HG03175 (cell line): ENCODE measurements at regions not wholly inside any gene's neighbourhood (a gene's known extent, or its start where the extent isn't known, plus 50 kb on each side); places are given as distances from the start of the nearest gene placed in this dataset.
"Not testable (repeated sequence)": the region's sequence is repeated elsewhere in the genome, so short reads cannot be mapped to it uniquely, and the experiment has no call there.

ENCODE experiments used
- ATAC-seq: cut with Tn5 transposase; IDR thresholded peaks from one replicate; pipeline ENCODE4 v1.9.1; 2021; ENCODE audit warnings: mild to moderate bottlenecking, moderate library complexity; ENCODE audit not compliant: unreplicated experiment

GRCh38 chr6:148022279-148022678 lies 320.4 kb upstream of the SASH1 start:
- ATAC-seq = not testable (repeated sequence)

GRCh38 chr6:148027201-148027600 lies 315.4 kb upstream of the SASH1 start:
- ATAC-seq = no peak

GRCh38 chr6:148035806-148036390 lies 306.7 kb upstream of the SASH1 start:
- ATAC-seq = no peak

GRCh38 chr6:148037496-148037895 lies 305.1 kb upstream of the SASH1 start:
- no peak for ATAC-seq

GRCh38 chr6:148041546-148041945 lies 301.1 kb upstream of the SASH1 start:
- no peak for ATAC-seq

GRCh38 chr6:148042536-148042935 lies 300.1 kb upstream of the SASH1 start:
- no peak for ATAC-seq

- ATAC-seq = no peak
These were observed 298.3 kb upstream of the SASH1 start for GRCh38 chr6:148044261-148044751.

GRCh38 chr6:148044921-148045320 lies 297.7 kb upstream of the SASH1 start:
- no peak for ATAC-seq

- ATAC-seq = no peak
These were observed 289.4 kb upstream of the SASH1 start for GRCh38 chr6:148053209-148053608.

GRCh38 chr6:148053796-148054195 lies 288.8 kb upstream of the SASH1 start:
- ATAC-seq = no peak

- ATAC-seq = no peak
These were observed 288.4 kb upstream of the SASH1 start for GRCh38 chr6:148054219-148054618.

- ATAC-seq = no peak
These were observed 287.2 kb upstream of the SASH1 start for GRCh38 chr6:148055419-148055818.

GRCh38 chr6:148059869-148060268 lies 282.8 kb upstream of the SASH1 start:
- no peak for ATAC-seq

GRCh38 chr6:148064406-148065134 lies 278.1 kb upstream of the SASH1 start:
- no peak for ATAC-seq

- no peak for ATAC-seq
These were observed 274.1 kb upstream of the SASH1 start for GRCh38 chr6:148068437-148069061.

- ATAC-seq = no peak
These were observed 273.4 kb upstream of the SASH1 start for GRCh38 chr6:148069256-148069655.

GRCh38 chr6:148074291-148074690 lies 268.3 kb upstream of the SASH1 start:
- no peak for ATAC-seq

GRCh38 chr6:148074738-148075137 lies 267.9 kb upstream of the SASH1 start:
- peak; percentile 93 for ATAC-seq

GRCh38 chr6:148075352-148075751 lies 267.3 kb upstream of the SASH1 start:
- ATAC-seq = no peak

GRCh38 chr6:148076051-148076450 lies 266.6 kb upstream of the SASH1 start:
- no peak for ATAC-seq

GRCh38 chr6:148080315-148080714 lies 262.3 kb upstream of the SASH1 start:
- ATAC-seq = no peak

GRCh38 chr6:148081076-148081475 lies 261.6 kb upstream of the SASH1 start:
- no peak for ATAC-seq
